GM12892 (cell line): ENCODE measurements at regions not wholly inside any gene's neighbourhood (a gene's known extent, or its start where the extent isn't known, plus 50 kb on each side); places are given as distances from the start of the nearest gene placed in this dataset.

Experiments used
- POLR2A ChIP-seq: IDR thresholded peaks from 2 replicates; pipeline ENCODE4 v1.6.1; 2011; ENCODE audit warnings: low read depth, low read length, control low read depth
- TAF1 ChIP-seq: IDR thresholded peaks from 2 replicates; pipeline ENCODE4 v1.6.1; 2011; ENCODE audit warnings: low read depth, mild to moderate bottlenecking, control low read depth, low read length, borderline replicate concordance

DNA sequence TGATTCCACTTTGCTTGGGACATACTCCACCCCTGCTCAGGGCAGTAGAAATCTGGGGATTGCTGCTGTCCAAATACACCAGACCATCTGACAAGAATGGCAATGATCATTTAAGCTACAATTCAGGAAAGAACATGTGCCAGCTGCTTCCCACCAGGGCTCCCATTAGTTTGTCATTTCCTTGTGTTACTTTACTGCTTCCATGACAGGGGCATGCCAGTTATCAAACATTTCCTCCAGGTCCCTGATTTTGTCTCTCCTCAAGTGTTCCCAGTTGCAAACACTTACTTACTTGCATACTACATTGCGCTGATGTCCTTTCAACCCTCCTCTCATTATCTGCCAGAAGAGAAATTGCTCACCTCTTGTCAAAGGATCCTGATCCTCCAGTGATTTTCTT, 474.5 kb upstream of the DCC start:
- TF ChIP-seq POLR2A, result no peak
- TF ChIP-seq TAF1, result no peak
